Vagina (tissue), 2 donors: ENCODE measurements at regions not wholly inside any gene's neighbourhood (a gene's known extent, or its start where the extent isn't known, plus 50 kb on each side); places are given as distances from the start of the nearest gene placed in this dataset.
"Not testable (repeated sequence)": the region's sequence is repeated elsewhere in the genome, so short reads cannot be mapped to it uniquely, and the experiment has no call there.

Experiments
- POLR2A ChIP-seq, 2 donors: fragments of 450-650 bp; IDR thresholded peaks; one replicate each; pipeline ENCODE4 v1.6.1; 2017; ENCODE audit warnings: antibody characterized with exemption in 2 of 2, mild to moderate bottlenecking in 2 of 2, moderate library complexity in 2 of 2
- POLR2AphosphoS5 ChIP-seq, 2 donors: sonication (generic); formaldehyde crosslinking; IDR thresholded peaks; one replicate each; pipeline ENCODE4 v1.9.0; 2017; ENCODE audit warnings: antibody characterized with exemption in 2 of 2, mild to moderate bottlenecking in 2 of 2, low read depth in 1 of 2; ENCODE audit not compliant: insufficient read depth in 1 of 2
- TF ChIP-seq, protein P1 (sequence below), 3 experiments: fragments of 450-650 bp in 2 of 3; fragments of 200-600 bp in 1 of 3; sonication (generic) in 1 of 3; IDR thresholded peaks; one replicate each; pipeline ENCODE4 v1.5.1; 2017 to 2019; ENCODE audit warnings: antibody characterized with exemption in 3 of 3, mild to moderate bottlenecking in 2 of 3, moderate library complexity in 2 of 3

DNA sequence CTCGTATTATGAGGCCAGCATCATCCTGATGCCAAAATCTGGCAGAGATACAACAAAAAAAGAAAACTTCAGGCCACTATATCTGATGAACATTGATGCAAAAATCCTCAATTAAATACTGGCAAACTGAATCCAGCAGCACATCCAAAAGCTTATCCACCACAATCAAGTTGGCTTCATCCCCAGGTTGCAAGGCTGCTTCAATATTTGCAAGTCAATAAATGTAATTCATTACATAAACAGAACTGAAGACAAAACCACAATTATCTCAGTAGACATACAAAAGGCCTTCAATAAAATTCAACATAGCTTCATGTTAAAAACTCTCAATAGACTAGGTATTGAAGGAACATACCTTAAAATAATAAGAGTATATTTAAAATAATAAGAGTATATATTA, 815.3 kb upstream of the SLITRK1 start:
- TF ChIP-seq, protein P1, sequence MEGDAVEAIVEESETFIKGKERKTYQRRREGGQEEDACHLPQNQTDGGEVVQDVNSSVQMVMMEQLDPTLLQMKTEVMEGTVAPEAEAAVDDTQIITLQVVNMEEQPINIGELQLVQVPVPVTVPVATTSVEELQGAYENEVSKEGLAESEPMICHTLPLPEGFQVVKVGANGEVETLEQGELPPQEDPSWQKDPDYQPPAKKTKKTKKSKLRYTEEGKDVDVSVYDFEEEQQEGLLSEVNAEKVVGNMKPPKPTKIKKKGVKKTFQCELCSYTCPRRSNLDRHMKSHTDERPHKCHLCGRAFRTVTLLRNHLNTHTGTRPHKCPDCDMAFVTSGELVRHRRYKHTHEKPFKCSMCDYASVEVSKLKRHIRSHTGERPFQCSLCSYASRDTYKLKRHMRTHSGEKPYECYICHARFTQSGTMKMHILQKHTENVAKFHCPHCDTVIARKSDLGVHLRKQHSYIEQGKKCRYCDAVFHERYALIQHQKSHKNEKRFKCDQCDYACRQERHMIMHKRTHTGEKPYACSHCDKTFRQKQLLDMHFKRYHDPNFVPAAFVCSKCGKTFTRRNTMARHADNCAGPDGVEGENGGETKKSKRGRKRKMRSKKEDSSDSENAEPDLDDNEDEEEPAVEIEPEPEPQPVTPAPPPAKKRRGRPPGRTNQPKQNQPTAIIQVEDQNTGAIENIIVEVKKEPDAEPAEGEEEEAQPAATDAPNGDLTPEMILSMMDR (IDR thresholded peaks at IDR 0.05), result not testable (repeated sequence)
- TF ChIP-seq POLR2A (IDR thresholded peaks at IDR 0.05); POLR2AphosphoS5 (IDR thresholded peaks at IDR 0.05; ENCODE audit: insufficient read depth in 1 of 2, low read depth in 1 of 2): not testable (repeated sequence)
